HEK293T (cell line): ENCODE measurements at regions not wholly inside any gene's neighbourhood (a gene's known extent, or its start where the extent isn't known, plus 50 kb on each side); places are given as distances from the start of the nearest gene placed in this dataset.

Experiments used
- BHLHE40 ChIP-seq: fragments of 450-650 bp; IDR thresholded peaks from 2 replicates; pipeline ENCODE4 v1.6.1; 2016; ENCODE audit warnings: mild to moderate bottlenecking, moderate library complexity, borderline replicate concordance
- FOXA1 ChIP-seq: fragments of 450-650 bp; IDR thresholded peaks from 2 replicates; pipeline ENCODE4 v1.6.1; 2016; ENCODE audit warnings: mild to moderate bottlenecking
- FOXK2 ChIP-seq: fragments of 450-650 bp; IDR thresholded peaks from 2 replicates; pipeline ENCODE4 v1.6.1; 2016; ENCODE audit warnings: mild to moderate bottlenecking
- FOXM1 ChIP-seq: fragments of 450-650 bp; IDR thresholded peaks from 2 replicates; pipeline ENCODE4 v1.6.1; 2017; ENCODE audit warnings: mild to moderate bottlenecking, borderline replicate concordance
- SP1 ChIP-seq: fragments of 450-650 bp; IDR thresholded peaks from 2 replicates; pipeline ENCODE4 v1.6.1; 2017
- SUZ12 ChIP-seq: fragments of 450-650 bp; IDR thresholded peaks from 2 replicates; pipeline ENCODE4 v1.6.1; 2016; ENCODE audit warnings: mild to moderate bottlenecking

GRCh38 chrX:119337201-119337600 is 61.9 kb upstream of the SLC25A43 start:
- TF ChIP-seq BHLHE40 (no peak), FOXM1 (no peak), SUZ12 (no peak), SP1 (no peak), FOXA1 (no peak), FOXK2 (no peak)
